ENCODE measurements at regions not wholly inside any gene's neighbourhood (a gene's known extent, or its start where the extent isn't known, plus 50 kb on each side); places are given as distances from the start of the nearest gene placed in this dataset.

DNA sequence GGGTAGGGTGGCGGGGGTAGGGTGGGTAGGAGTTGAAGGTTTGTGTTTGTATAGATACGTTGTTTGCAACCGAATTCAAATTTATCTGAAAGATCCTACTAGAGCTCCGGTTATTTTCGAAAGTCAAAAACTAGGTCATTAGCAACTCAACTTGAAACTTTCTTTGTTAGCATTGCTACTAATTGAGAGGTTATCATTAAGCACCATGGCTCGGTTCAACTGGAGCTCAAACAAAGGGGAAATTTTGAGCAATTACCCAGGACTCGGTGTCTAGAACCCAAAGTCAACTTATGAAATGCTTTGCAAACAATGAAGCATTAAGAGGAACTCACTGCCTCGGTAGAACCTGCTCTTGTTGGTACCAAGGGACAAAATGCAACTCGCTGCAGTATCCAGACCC, 207.7 kb downstream of the BCAT1 start:
- TF ChIP-seq, protein P1, sequence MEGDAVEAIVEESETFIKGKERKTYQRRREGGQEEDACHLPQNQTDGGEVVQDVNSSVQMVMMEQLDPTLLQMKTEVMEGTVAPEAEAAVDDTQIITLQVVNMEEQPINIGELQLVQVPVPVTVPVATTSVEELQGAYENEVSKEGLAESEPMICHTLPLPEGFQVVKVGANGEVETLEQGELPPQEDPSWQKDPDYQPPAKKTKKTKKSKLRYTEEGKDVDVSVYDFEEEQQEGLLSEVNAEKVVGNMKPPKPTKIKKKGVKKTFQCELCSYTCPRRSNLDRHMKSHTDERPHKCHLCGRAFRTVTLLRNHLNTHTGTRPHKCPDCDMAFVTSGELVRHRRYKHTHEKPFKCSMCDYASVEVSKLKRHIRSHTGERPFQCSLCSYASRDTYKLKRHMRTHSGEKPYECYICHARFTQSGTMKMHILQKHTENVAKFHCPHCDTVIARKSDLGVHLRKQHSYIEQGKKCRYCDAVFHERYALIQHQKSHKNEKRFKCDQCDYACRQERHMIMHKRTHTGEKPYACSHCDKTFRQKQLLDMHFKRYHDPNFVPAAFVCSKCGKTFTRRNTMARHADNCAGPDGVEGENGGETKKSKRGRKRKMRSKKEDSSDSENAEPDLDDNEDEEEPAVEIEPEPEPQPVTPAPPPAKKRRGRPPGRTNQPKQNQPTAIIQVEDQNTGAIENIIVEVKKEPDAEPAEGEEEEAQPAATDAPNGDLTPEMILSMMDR (IDR thresholded peaks at IDR 0.05; ENCODE audit: extremely low read depth in 1 of 2, insufficient read depth in 1 of 2, low read depth in 1 of 2, low read length in 2 of 2) = no peak
- no peak for TF ChIP-seq JUN (IDR thresholded peaks at IDR 0.05; ENCODE audit: borderline replicate concordance, insufficient read depth, insufficient read length, low read depth)
- TF ChIP-seq, protein P2, sequence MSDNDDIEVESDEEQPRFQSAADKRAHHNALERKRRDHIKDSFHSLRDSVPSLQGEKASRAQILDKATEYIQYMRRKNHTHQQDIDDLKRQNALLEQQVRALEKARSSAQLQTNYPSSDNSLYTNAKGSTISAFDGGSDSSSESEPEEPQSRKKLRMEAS (IDR thresholded peaks at IDR 0.05; ENCODE audit: insufficient read depth, insufficient read length) = no peak
- TF ChIP-seq POLR2AphosphoS5 (IDR thresholded peaks at IDR 0.05; ENCODE audit: insufficient read depth, low read depth, low read length) = no peak
- TF ChIP-seq FOS (IDR thresholded peaks at IDR 0.05; ENCODE audit: borderline replicate concordance, insufficient read depth, low read length) = no peak
- no peak for TF ChIP-seq POLR2A (IDR thresholded peaks at IDR 0.05; ENCODE audit: low read depth, low read length)
- no peak for TF ChIP-seq EZH2 (IDR thresholded peaks at IDR 0.05; ENCODE audit: borderline replicate concordance, low read depth, low read length, severe bottlenecking)
- TF ChIP-seq GATA2 (IDR thresholded peaks at IDR 0.05; ENCODE audit: insufficient read depth, insufficient read length, low read depth, low read length) = no peak
